ENCODE measurements at regions not wholly inside any gene's neighbourhood (a gene's known extent, or its start where the extent isn't known, plus 50 kb on each side); places are given as distances from the start of the nearest gene placed in this dataset.
"Not testable (repeated sequence)": the region's sequence is repeated elsewhere in the genome, so short reads cannot be mapped to it uniquely, and the experiment has no call there.

DNA sequence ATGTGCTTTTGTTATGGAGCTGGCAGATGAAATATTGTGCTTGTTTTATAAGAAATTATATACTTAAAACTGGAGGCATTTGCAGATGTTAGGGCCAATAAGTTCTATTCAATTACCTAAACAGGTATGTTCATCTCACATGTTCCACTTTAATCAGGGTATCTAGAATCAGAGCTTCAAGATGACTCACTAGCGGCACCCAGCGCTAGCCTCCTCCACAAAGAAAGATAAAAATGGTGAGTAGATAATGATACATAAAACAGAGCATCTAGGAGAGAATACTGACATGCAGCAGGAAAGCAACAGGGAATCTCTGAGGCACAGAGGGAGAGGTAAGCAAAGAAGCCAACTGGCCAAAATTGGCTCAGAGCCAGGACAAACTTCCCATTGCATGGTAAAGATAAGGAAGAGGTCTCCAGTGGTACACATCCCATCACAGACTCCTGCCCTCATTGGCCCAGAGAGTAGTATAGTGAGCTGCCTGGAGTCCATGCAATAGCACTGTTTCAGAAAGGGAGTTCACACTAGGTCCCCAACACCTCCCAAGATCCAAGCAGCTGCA lies 200.7 kb upstream of the SPTLC3 start:
- no peak for DNase-seq (ENCODE audit: low read depth, low spot score)

DNA sequence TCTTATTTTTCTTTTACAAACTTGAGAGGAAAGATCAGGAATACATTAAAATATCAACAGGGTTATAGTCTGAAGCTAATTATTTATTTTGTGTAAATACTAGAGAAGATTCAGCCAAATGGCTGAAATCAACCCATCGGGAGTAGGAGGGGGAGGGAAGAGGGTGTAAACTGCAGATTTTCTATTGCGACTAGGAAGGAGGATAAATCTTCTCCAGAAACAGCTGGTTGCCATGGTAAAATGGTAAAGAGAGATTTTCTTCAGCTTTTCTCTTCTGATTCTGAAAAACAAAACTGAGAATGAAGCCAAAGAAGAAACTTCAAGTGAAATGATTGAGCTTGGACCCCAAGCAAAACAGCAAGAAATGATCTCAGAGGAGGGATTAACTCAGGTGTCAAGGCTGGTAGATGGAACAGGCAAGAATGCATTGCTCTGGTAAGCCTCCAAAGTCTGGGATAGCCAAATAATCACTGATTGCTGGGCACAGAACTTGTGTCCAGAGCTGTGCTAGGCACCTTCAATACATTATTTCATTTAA lies 193.5 kb upstream of the SPTLC3 start:
- no peak for DNase-seq (ENCODE audit: low read depth, low spot score)

DNA sequence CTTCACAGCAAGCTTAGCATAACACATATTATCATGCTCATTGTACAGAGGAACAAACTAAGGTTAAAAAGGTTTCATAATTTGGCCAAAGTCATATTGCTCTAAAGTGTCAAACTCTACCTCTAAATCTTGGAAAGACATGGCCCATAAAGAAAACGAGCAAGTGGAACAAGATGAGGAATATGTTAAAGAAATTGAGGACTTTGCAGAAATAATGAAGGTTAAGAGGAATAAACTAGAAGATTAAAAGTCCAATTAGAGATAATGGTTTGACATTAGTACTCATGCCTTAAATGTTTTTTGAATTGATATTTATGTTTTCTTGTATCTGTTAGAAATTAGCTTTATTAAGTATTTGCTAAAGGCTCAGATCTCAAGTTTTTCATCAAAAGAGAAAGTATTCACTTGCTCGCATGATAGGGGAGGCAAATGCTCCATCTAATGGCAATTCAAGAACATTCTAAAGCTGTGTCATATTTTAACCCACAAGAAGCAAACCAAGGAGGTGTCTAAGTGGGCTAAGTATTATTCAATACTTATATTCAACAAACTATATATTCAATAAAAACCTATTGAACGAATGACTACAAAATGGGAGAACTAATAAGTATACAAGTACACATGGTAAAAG lies 192.9 kb upstream of the SPTLC3 start:
- DNase-seq (ENCODE audit: low read depth, low spot score) = no peak

DNA sequence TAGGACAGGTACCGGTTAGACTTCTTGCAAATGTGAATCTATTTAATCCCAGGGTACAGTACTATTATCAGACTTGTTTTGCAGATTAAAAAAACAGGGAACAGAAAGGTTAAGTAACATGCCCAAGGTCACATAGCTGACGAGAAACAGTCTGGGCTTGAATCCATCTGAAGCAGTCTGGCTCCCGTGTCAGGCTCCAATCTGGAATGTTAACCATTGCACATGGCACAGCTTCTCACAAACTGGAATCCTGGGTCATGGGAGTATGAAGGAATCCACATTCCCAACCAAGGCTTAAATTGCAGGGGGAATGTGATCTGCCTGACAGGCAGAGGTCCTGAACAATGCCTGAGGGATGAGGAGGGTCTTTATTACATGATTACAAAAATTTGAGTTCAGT lies 187.5 kb upstream of the SPTLC3 start:
- no peak for DNase-seq (ENCODE audit: low read depth, low spot score)

DNA sequence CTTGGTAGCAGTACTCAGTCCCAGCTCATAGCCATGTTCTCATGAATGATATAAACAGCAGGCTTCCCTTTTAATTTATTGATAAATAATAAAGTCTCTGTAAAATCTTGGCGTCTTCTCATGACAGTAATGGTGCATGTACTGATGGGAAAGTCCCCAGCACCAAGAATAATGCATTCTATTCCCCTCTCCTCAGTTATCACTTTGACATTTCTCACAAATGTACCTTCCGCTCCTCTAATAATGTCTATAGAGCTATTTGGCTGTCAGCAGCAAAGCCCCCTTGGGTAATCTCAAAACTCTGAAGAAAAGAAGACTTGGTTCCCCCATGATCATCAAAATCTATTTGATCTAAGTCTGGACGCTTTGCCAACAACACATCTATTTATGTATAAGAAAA lies 185.0 kb upstream of the SPTLC3 start:
- no peak for DNase-seq (ENCODE audit: low read depth, low spot score)

DNA sequence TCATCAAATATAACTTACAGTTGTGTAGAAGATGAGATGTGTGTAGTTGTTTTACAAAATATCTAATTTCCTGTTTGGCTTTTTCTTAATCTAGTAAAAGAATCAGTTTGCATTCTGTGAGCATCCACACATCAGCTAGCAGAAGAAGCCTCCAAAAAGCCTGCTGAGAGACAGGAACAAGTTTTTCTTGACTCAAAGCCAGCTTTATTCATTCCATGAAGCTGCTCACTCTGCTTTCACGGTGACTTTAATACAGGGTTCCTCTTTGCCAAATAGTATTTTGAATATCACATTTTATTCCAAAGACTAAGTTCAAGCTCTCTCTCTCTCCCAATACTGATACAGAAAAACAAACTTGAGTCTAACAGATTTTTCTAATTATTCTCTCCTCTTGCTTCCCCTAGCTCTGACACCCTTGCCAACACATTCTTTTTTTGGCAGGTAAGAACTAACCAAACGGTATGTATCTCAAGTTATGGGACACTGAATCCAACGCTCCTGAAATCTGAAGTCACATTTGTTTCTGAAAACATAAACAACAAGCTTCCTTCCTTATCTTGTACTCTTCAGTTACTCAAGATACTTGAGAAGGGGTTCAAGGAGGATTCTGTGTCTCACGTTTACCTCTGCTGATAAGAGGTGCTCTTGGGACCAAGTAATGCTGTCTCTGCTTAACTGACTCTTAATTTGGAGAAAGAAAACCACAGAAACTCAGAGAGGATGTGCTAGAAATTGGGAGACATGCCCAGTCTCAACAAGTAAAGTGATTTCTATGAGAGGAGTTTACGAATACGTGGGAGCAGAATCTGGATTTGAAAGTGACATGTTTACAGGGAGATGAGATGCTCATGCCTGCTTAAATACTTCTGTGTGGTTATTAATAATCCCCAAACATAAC lies 184.2 kb upstream of the SPTLC3 start:
- no peak for DNase-seq (ENCODE audit: low read depth, low spot score)

DNA sequence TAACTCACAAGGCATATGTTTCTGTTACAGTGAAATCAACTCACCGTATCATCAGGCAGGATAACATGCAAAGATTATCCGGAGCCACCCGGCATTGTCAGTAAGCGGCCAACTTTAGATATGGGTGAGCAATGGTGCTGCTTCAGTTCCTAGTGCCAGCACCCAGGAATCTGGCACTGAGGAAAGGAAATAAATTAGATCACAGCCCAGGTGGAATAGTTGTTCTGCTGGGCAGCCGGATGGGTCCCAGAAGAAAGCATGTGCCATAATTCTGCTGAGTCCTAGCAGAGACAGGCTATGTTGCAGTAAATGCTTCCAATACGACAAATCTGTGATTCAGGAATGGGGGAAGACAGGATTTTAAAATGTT lies 183.6 kb upstream of the SPTLC3 start:
- no peak for DNase-seq (ENCODE audit: low read depth, low spot score)

DNA sequence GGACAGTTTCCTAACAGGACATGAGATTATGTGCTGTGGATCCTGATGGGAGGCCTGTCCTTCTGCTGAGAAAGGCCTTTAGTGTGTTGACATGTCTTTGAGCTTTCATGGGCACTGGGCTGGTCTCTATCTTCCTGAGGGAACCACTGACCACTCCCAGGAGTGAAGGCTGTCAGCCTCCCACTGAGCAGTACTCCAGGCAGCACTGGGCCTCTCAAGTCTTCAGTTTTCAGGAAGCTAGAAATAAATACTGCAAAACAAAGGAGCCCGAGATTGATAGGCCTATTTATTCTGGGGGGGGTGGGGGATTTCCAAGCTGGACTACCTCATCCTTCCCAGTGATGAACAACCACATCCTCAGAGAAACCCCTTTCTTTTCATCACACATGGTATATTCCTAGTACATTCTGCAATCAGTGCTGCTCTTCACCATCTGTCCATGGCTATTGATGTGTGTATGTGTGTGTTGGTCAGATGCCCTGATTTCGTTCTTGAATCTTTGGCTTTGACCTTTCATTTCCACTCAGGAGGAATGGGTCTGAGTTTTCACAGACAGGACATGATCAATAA lies 180.9 kb upstream of the SPTLC3 start:
- DNase-seq (ENCODE audit: low read depth, low spot score) = no peak

DNA sequence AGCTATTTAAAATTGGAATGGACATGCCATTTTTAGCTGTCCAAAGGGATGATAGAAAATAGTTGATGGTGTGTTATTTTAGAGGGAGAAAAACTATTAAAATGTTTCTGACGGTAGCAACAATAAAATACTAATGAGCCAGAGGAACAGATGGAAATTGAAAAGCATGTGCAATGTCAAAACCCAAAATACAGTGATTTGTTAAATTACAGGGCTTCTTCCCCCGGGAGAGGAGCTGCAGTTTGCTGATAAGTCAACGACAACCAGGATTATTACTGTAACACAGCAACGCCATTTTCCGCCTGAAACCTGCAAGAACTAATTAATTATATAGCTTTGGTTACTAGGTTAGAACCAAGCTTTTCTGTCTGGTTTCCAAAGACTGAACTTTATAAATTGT lies 179.6 kb upstream of the SPTLC3 start:
- no peak for DNase-seq (ENCODE audit: low read depth, low spot score)

DNA sequence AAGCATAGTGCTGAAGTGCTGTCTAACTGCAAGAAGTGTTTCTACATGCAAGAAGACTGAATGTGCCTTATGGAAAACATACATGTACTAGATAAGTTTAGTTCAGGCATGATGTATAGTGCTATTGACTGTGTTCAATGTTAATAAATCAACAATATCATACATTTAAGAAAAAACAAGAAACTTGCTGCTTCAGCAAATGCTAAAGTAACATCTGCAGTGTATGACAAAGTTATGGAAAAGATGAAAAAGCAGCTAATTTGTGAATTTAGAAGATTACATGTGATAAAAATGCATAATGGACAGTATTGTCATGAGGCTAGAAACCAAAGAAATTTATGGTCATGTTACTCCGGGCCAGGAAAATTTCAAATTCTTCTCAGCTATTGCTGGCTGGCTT lies 174.9 kb upstream of the SPTLC3 start:
- no peak for DNase-seq (ENCODE audit: low read depth, low spot score)

DNA sequence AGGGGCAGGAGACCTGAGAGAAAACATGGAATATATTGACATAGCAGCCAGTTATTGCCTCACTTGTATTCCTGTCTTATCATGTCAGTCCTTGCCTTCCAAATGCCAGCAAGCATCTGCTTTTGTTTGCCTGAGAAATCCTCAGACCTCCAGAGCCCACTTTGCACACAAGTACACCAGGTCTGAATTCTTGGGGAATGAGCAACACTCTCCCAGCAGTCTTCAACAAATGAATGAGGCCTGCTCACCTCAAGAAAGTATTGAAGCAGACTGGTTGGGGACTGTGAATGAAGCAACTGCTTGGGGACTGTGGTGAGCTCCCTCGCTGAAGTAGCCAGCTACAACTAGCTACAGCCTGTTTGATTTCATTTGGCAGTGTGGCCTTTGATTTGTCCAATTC lies 172.8 kb upstream of the SPTLC3 start:
- no peak for DNase-seq (ENCODE audit: low read depth, low spot score)

DNA sequence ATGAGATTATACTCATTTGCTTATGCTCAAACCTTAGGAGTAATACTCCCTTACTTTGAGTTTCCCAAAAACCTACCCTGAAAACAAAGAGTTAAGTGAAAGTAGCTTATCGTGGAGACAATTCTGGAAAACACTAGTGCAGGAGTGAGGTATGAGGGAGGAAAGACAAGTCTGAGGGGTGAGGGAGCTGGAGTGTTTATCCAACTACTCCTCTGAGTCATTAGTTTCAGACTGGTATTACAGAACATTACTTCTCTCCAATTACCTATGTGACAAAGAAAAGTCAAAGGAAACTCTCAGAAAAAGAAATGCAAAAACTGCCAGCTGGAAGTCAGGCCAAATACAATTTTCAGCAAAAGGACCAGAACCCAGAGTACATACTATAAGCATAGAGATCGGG lies 171.1 kb upstream of the SPTLC3 start:
- no peak for DNase-seq (ENCODE audit: low read depth, low spot score)

DNA sequence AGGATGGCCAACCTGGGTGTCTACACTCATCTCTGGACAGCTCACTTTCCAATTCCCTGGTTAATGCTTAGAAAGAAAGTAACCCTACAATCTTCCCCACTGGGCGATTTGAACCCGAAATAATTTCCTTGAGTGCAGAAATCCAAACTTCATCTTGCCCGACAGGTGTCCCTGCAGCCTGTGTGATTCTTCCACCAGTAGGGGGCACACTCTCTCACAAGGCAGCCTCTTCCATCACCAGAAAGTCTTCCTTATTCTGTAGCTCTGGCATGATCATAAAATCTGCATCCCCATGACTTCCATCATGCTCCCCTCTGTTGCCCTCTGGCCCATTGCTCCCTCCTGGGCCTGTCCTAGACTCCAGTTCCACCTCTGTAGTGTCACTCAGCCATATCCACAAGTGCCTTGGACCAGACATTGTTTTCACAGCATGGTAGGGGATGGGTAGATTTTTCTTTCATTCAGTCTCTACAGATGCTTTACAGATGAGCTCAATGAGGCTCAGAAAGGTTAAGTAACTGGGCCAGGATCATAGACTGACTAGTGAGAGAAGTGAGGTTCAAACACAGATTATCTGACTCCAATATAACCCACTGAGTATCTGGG lies 170.4 kb upstream of the SPTLC3 start:
- DNase-seq (ENCODE audit: low read depth, low spot score) = no peak

DNA sequence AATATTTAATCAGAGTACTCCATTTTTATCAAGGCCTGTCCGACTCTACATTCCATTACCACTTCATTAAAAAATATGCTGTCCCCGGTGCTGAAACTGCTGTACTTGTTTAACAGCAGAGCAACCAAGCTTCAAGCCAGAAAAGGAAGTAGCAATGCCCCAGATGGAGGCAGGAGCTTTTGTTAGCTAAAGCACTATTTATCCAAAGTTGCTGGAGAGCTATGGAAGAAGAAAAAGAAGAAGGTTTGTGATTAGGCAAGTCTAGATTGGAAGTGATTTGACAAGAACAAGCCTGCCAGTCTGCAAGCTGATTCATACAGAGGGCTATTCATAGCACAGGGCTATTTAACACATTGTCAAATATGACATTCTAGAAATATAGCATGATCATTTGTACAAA lies 160.9 kb upstream of the SPTLC3 start:
- no peak for DNase-seq (ENCODE audit: low read depth, low spot score)

DNA sequence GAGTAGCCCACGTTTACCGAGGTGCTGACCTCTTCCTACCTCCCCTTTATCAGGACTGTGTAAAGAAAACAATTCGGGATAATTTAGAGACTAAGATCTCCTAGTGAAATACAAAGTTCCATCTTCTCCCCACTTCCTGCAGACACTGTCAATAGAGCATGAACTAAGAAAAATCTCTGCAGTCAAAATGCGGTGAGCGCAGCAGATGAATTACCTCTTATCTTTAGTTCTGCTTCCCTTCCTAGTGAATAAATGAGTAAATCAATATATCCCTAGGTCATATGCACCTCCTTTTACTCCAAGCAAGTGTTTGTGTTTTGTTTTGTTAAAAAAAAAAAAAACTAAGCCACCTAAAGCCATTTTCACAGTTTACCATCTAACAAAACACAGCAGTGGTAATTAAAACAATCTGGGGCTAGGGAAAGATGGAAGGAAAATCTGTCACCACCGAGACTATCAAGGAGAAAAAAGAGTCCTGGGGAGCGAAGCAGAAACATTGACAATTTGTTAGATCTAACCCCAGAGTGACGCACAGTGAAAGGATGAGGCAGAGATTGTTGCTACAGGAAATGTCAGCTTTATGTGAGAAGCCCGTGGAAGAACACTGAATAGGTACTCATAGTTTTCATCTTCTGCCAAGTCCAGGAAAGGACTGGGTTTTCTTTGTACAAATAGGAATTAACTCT lies 159.4 kb upstream of the SPTLC3 start:
- DNase-seq (ENCODE audit: low read depth, low spot score) = no peak

DNA sequence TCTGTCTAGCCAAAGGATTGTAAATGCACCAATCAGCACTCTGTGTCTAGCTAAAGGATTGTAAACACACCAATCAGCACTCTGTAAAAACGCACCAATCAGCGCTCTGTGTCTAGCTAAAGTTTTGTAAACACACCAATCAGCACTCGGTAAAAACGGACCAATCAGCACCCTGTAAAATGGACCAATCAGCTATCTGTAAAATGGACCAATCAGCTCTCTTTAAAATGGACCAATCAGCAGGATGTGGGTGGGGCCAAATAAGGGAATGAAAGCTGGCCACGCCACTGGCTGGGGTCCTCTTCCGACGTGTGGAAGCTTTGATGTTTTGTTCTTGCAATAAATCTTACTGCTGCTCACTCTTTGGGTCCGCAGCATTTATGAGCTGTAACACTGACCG lies 151.1 kb upstream of the SPTLC3 start:
- DNase-seq (ENCODE audit: low read depth, low spot score) = not testable (repeated sequence)

DNA sequence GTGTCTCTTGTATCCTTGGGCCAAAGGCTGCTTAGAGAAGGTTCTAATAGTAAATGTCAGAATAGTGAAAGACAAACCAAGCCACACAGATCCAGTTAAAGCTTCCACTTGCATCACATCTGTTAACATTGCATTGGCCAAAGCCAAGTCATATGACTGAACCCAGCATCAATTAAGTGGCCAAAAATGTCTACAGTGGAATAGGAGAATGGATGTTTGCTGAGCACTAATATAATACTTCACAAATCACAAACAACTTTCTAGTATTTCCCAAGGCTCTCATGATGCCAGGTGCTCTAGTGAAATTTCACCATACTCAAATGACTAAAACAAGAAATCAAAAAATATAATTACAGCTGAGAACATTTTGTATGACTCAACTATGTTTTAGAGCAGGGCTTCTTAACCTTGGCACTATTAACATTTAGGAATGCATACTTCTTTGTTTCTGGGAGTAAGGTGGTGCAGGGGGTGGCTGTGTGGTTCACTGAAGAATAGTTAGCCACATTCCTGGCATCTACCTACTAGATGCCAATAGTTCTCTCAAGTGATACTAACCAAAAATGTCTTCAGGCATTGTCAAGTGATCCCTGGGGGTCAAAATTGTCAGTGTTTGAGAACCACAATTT lies 148.0 kb upstream of the SPTLC3 start:
- no peak for DNase-seq (ENCODE audit: low read depth, low spot score)

DNA sequence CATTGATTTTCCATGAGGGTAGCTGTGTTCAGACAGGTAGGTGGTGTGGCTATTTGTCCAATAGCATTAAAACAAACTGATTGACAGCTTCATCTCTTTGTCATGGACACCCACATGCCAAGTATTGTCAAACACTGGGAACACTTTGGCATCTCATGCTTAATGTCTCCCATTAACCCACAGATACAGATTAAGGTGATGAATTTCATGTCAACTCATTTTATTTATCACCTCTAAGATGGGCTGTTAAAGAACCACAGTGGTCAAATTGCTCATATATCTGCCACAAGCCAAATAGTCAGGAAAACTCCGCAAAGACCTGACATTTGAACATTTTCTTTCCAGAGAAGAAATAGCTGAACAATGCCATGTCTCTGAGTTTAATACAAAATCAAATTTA lies 139.1 kb upstream of the SPTLC3 start:
- DNase-seq (ENCODE audit: low read depth, low spot score) = no peak

DNA sequence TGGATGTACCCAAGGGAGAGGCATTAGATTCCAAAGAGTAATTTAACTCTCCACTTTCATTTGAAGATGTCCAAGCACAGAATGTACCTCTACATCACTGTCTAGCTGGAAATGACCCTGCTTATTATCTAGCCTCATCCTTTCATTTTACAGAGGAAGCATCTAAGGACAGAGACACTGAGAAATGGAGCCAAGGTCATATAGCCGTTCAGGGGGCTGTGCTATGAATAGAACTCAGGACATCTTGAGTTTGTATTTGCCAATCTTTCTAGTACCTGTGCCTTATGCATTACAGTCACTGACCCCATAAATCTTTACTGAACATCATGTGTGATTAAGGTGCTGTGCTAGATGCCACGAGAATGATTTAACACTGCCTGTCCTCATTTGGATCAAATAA lies 138.2 kb upstream of the SPTLC3 start:
- DNase-seq (ENCODE audit: low read depth, low spot score) = no peak

DNA sequence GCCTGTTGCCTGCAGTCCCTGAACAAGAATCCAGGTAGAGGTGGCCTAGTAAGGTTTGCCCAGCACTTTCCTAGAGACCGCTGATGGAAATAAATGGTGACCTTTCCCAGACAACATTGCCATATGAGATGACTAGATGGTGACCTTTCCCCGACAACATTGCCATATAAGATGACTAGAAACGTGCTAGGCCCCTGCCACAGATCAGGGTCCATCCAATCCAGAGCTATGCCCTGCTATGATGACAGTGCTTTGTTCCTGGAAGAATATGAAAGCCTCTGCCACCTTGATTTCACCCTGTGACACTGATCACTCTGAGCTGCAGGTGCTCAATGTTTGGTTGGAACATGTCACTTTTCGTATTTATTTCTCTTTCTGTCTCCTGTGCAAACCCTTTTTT lies 133.8 kb upstream of the SPTLC3 start:
- no peak for DNase-seq (ENCODE audit: low read depth, low spot score)

DNA sequence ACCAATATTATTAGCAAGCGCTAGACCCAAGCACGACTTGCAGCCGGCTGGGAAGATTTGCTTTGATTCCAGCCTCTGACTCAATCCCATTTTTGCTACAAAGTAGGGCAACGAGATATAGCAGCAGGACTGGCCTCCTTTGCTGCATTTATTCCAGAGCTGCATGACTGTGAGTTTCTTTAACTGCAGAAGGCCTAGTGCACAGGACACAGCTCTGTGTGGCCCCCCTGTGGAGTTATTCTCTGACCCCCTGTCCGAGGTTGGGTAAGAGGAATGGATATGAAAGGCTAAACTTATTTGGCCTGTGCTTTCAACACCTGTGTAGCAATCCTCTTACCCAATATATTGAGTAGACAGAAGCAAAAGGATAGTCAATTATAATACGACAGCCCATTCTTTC lies 133.3 kb upstream of the SPTLC3 start:
- no peak for DNase-seq (ENCODE audit: low read depth, low spot score)
